ENCODE measurements at regions not wholly inside any gene's neighbourhood (a gene's known extent, or its start where the extent isn't known, plus 50 kb on each side); places are given as distances from the start of the nearest gene placed in this dataset.
"Not testable (repeated sequence)": the region's sequence is repeated elsewhere in the genome, so short reads cannot be mapped to it uniquely, and the experiment has no call there.

GRCh38 chr2:94737736-94738342 lies 133.4 kb upstream of the TEKT4 start:
- peaks cover 14% of the 10 kb centered on the region for H3K9me3 Mint-ChIP-seq
- not testable (repeated sequence) for H3K27me3 Mint-ChIP-seq (ENCODE audit: insufficient read depth); H3K4me1 Mint-ChIP-seq (ENCODE audit: low read depth); H3K27ac Mint-ChIP-seq; DNase-seq; H3K36me3 Mint-ChIP-seq (ENCODE audit: low read depth); H3K4me3 Mint-ChIP-seq

GRCh38 chr2:94753466-94753998 lies 117.7 kb upstream of the TEKT4 start:
- H3K9me3 Mint-ChIP-seq, result peaks cover 20% of the 10 kb centered on the region
- no peaks in the 10 kb centered on the region for H3K4me1 Mint-ChIP-seq (ENCODE audit: low read depth)
- H3K4me3 Mint-ChIP-seq, result no peak overlapping the region
- no peaks in the 10 kb centered on the region for H3K36me3 Mint-ChIP-seq (ENCODE audit: low read depth)
- no peak for DNase-seq
- no peak for TF ChIP-seq CTCF (IDR thresholded peaks at IDR 0.05)
- H3K27me3 Mint-ChIP-seq (ENCODE audit: insufficient read depth), result no peaks in the 10 kb centered on the region
- no peak overlapping the region for H3K27ac Mint-ChIP-seq

- TF ChIP-seq CTCF (IDR thresholded peaks at IDR 0.05), result no peak
- no peaks in the 10 kb centered on the region for H3K36me3 Mint-ChIP-seq (ENCODE audit: low read depth)
- DNase-seq, result no peak
- H3K27me3 Mint-ChIP-seq (ENCODE audit: insufficient read depth), result no peaks in the 10 kb centered on the region; the same call in 1 of the 2 replicates
- H3K9me3 Mint-ChIP-seq, result peaks cover 38% of the 10 kb centered on the region
- no peak overlapping the region for H3K4me3 Mint-ChIP-seq
- H3K27ac Mint-ChIP-seq, result no peak overlapping the region
- H3K4me1 Mint-ChIP-seq (ENCODE audit: low read depth), result no peaks in the 10 kb centered on the region
Observed at GRCh38 chr2:94758546-94758945, 112.7 kb upstream of the TEKT4 start.

- TF ChIP-seq CTCF (IDR thresholded peaks at IDR 0.05), result no peak
- no peaks in the 10 kb centered on the region for H3K36me3 Mint-ChIP-seq (ENCODE audit: low read depth)
- H3K27ac Mint-ChIP-seq, result no peak overlapping the region
- no peak overlapping the region for H3K4me3 Mint-ChIP-seq
- peaks cover 37% of the 10 kb centered on the region for H3K9me3 Mint-ChIP-seq
- no peak for DNase-seq
- H3K27me3 Mint-ChIP-seq (ENCODE audit: insufficient read depth), result no peaks in the 10 kb centered on the region; the same call in 1 of the 2 replicates
- H3K4me1 Mint-ChIP-seq (ENCODE audit: low read depth), result no peaks in the 10 kb centered on the region
Observed at GRCh38 chr2:94759211-94759610, 112.0 kb upstream of the TEKT4 start.

- TF ChIP-seq CTCF (IDR thresholded peaks at IDR 0.05), result no peak
- Mint-ChIP-seq H3K4me1 (ENCODE audit: low read depth) (no peaks in the 10 kb centered on the region), H3K9me3 (peaks cover 25% of the 10 kb centered on the region), H3K4me3 (no peak overlapping the region), H3K36me3 (ENCODE audit: low read depth) (no peaks in the 10 kb centered on the region), H3K27me3 (ENCODE audit: insufficient read depth) (peaks cover 3% of the 10 kb centered on the region), H3K27ac (no peak overlapping the region)
- no peak for DNase-seq
Observed at GRCh38 chr2:94762600-94762999, 108.6 kb upstream of the TEKT4 start.

GRCh38 chr2:94763318-94763717 lies 107.9 kb upstream of the TEKT4 start:
- no peak overlapping the region for H3K27ac Mint-ChIP-seq
- no peaks in the 10 kb centered on the region for H3K36me3 Mint-ChIP-seq (ENCODE audit: low read depth)
- no peaks in the 10 kb centered on the region for H3K4me1 Mint-ChIP-seq (ENCODE audit: low read depth)
- no peak for DNase-seq
- peaks cover 25% of the 10 kb centered on the region for H3K9me3 Mint-ChIP-seq
- TF ChIP-seq CTCF (IDR thresholded peaks at IDR 0.05), result no peak
- no peak overlapping the region for H3K4me3 Mint-ChIP-seq
- H3K27me3 Mint-ChIP-seq (ENCODE audit: insufficient read depth), result peaks cover 3% of the 10 kb centered on the region

- not testable (repeated sequence) for DNase-seq; H3K4me1 Mint-ChIP-seq (ENCODE audit: low read depth); H3K36me3 Mint-ChIP-seq (ENCODE audit: low read depth); H3K27me3 Mint-ChIP-seq (ENCODE audit: insufficient read depth); H3K4me3 Mint-ChIP-seq; H3K27ac Mint-ChIP-seq
- H3K9me3 Mint-ChIP-seq, result peaks cover 17% of the 10 kb centered on the region
Observed at GRCh38 chr2:94764331-94764730, 106.9 kb upstream of the TEKT4 start.
